Mucosa of stomach (tissue), 1 donor: ENCODE measurements at regions not wholly inside any gene's neighbourhood (a gene's known extent, or its start where the extent isn't known, plus 50 kb on each side); places are given as distances from the start of the nearest gene placed in this dataset.
"Not testable (repeated sequence)": the region's sequence is repeated elsewhere in the genome, so short reads cannot be mapped to it uniquely, and the experiment has no call there.

ENCODE experiments used
- H3K27me3 ChIP-seq: one replicate; pipeline ENCODE4 v1.7.0; 2013; ENCODE audit warnings: mild to moderate bottlenecking, low read length; ENCODE audit not compliant: control insufficient read depth, insufficient read depth
- H3K36me3 ChIP-seq: one replicate; pipeline ENCODE4 v1.7.0; 2013; ENCODE audit warnings: low read length; ENCODE audit not compliant: control insufficient read depth, insufficient read depth
- H3K4me1 ChIP-seq: one replicate; pipeline ENCODE4 v1.7.0; 2013; ENCODE audit warnings: mild to moderate bottlenecking, low read length; ENCODE audit not compliant: control insufficient read depth, insufficient read depth
- H3K4me3 ChIP-seq: one replicate; pipeline ENCODE4 v1.7.0; 2013; ENCODE audit warnings: low read length
- H3K9ac ChIP-seq: one replicate; pipeline ENCODE4 v1.7.0; 2013; ENCODE audit warnings: mild to moderate bottlenecking, low read length, moderate library complexity
- H3K9me3 ChIP-seq: one replicate; pipeline ENCODE4 v1.7.0; 2013; ENCODE audit warnings: mild to moderate bottlenecking, low read length, moderate library complexity; ENCODE audit not compliant: control insufficient read depth
- donor health status: Pancreatic carcinoma.

DNA sequence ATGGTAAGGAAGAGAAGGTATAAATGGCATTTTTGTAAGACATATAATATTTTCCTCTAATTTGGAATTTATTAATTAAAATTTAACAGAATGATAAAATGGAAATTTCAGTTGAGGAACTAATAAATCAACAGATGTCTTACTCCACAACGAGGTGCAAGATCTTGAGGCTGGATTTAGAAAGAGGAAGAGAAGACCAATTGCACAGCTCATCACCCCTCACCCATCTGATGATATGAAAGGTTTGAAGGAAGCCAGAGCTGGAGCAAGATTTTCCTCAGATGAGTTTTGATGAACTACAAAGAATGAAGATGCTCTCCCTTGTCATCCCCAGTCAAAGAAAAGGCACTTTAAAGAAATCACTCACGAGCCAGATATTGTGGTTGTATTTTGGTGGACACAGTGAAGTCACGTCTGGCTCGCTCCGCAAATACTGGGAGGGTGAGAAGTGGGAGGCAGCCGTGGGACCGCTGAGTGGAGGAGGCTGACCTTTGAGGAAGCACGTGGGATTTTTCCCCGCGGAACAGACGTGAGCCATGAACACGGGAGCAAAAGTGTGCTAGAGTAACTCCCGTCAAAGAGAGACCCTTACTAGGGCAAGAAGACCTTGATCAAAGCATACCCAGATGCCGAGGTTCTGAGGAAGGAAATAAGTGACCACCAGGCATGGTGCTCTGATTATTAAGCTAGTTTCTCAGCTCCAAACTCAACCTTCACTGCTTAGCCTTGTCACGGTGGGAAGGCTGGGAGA is 511.4 kb downstream of the RNF144A start:
- H3K27me3 ChIP-seq = peaks cover 13% of the 10 kb centered on the region
- no peaks in the 10 kb centered on the region for H3K4me1 ChIP-seq
- H3K9ac ChIP-seq = no peak overlapping the region
- no peaks in the 10 kb centered on the region for H3K9me3 ChIP-seq
- no peaks in the 10 kb centered on the region for H3K36me3 ChIP-seq
- no peak overlapping the region for H3K4me3 ChIP-seq

DNA sequence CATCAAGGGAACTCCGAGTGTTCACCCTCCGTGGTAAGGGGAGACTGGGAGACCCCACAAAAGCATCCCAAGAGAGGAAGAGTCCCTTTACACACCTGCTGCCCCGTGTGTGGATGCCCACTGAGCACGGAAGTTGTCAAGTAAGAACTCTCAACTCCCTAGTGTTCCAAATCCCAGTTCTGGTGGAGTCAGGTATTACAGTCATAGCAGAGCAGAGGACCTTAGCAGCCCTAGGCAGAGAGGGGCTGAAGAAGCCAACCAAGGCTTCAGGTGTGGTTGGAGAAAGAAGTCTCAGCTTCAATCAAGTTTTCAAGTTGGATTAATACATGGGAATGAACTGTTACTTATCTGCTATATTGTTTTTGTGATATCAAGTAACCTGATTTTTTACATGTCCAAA is 512.5 kb downstream of the RNF144A start:
- no peak overlapping the region for H3K4me3 ChIP-seq
- no peaks in the 10 kb centered on the region for H3K4me1 ChIP-seq
- no peak overlapping the region for H3K9ac ChIP-seq
- no peaks in the 10 kb centered on the region for H3K9me3 ChIP-seq
- H3K27me3 ChIP-seq = peaks cover 13% of the 10 kb centered on the region
- H3K36me3 ChIP-seq = no peaks in the 10 kb centered on the region

DNA sequence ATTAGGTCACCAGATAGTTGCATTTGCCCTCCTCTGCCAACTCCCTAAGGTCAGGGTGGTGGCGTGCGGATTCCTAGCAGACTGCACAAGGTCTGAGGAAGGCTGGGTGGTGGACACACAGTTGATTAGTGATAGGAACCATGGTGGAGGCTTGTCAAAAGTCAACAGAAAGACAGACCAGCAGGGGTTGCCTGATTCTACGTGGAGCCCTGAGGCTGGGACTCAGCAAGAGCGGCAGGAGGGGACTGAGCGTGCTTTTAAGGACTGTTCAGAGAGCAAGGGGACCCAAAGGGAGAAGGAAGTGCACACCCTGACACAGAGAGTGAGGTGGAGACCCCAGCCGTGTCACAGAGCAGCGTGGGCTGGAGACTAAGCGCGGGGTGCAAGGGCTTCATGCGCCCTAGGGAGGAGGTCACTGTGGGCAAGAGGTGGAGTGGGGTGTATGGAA is 513.2 kb downstream of the RNF144A start:
- Histone ChIP-seq H3K27me3 (peaks cover 13% of the 10 kb centered on the region), H3K9me3 (no peaks in the 10 kb centered on the region), H3K4me3 (no peak overlapping the region), H3K36me3 (no peaks in the 10 kb centered on the region), H3K4me1 (no peaks in the 10 kb centered on the region), H3K9ac (no peak overlapping the region)

DNA sequence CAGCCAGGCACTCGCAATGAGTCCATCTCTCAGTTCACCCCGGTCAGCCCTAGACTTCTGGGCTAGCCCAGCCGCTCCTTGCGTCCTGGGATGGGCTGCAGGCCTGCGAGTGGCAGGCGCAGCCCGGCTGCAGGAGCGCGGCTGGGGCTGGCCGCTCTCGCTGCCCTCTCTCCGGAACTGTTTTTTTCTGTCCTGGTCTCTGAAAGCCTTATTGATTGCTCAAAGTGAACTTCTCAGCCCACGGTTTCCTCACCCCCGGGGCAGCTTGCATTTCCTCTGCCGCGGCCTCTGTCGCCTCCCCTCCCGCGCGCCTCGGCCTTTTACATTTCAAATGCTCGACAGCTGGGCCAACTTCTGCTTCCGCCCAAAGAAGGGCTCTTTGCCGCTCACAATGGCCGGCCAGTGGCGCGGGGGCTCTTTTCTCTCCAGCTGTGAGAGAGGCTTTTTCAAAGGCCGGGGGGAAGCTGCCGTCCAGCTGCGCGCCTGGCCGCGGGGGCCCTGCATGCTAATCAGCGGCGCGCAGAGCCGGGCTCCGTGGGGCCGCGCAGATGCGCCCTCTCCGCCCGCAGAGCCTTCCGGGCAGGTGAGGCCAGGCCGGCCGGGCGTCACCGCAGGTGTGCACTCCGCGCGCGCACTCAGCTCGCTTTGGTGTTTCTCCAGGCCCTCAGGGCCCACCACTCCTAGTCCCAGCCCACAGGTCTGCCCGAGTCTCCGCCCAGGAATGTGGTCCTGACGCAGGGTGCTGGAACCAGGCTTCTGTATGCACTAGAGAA is 513.8 kb downstream of the RNF144A start:
- Histone ChIP-seq H3K27me3 (peaks cover 13% of the 10 kb centered on the region), H3K4me1 (no peaks in the 10 kb centered on the region), H3K36me3 (no peaks in the 10 kb centered on the region), H3K9me3 (no peaks in the 10 kb centered on the region), H3K4me3 (no peak overlapping the region), H3K9ac (peak overlapping the region; percentile 11)

DNA sequence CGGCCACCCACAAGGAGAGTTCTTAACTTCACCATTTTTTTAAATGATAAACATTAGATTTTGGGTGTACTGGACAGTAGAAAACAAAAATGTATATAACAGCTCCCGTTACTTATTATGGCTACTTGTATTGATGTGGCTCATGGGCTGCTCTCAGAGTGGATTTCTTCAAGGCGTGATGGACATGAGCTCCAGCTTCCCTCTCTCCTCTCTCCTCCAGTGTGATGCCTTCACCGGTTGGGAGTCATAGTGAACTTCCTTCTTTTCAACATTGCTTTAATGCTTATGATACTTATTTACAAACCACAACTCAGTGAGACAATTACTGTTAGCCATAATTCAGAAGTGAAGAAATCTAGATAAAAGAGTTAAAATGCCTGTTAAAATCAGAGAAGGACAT is 515.2 kb downstream of the RNF144A start:
- no peaks in the 10 kb centered on the region for H3K36me3 ChIP-seq

DNA sequence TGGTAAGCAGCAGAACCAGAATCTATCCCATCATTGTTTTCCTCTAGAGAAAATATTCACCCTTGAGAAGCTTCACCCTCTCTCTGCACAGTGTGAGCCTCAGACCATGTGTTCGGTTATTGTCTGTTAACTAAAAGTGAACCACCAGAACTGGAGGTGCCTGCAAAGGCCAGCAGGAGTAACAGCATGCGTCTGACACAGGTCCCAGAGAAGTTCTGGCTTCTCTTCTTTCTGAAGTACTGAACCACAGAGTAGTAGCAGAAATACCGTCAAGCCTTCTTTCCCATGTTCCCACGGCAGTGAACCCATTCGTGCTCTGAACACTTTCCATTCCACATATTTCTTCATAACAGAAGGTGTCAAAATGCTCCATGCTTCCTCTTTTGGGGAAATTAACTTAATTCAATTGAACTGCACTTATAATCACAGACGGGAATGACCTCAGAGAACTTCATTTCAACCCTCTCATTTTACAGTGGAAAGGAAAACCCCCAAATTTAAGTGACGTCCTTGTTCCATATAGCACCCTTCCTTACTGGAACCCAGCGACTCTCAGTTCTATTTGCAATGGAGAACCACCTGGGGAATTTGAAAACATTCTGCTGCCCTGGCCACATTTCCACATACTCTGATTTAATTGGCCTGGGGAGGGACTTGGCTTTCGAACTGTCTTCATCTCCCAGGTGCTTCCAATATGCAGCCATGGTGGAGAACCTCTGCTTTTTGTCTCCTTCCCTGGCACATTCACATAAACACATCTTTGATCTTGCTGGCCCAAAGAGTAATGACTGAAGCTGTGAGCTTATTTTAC is 519.1 kb downstream of the RNF144A start:
- no peaks in the 10 kb centered on the region for H3K9me3 ChIP-seq
- H3K36me3 ChIP-seq = no peaks in the 10 kb centered on the region
- no peaks in the 10 kb centered on the region for H3K27me3 ChIP-seq
- H3K4me3 ChIP-seq = no peak overlapping the region
- H3K4me1 ChIP-seq = no peaks in the 10 kb centered on the region
- H3K9ac ChIP-seq = no peak overlapping the region

More for the DNA sequence above, 515.2 kb downstream of the RNF144A start:
- no peak overlapping the region for H3K4me3 ChIP-seq
- no peak overlapping the region for H3K9ac ChIP-seq
- H3K4me1 ChIP-seq = no peaks in the 10 kb centered on the region
- peaks cover 13% of the 10 kb centered on the region for H3K27me3 ChIP-seq
- H3K9me3 ChIP-seq = no peaks in the 10 kb centered on the region

DNA sequence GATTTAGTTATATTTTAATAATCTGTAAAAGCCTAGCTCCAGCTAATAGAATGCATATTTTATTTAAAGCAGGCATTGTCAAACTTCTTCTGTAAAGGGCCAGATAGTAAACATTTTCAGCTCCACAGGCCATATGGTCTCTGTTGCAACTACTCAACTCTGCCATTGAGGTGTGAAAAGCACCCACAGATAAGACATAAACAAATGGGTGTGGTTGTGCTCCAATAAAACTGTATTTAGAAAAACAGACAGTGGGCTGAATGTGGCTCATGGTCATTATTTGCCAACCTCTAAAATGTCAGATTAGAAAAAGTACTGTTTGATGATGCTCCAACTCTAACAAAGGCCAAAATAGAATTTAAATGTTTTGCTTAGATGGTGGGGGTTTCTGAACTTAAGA is 519.9 kb downstream of the RNF144A start:
- Histone ChIP-seq H3K9ac (no peak overlapping the region), H3K9me3 (no peaks in the 10 kb centered on the region), H3K4me3 (no peak overlapping the region), H3K4me1 (no peaks in the 10 kb centered on the region), H3K36me3 (no peaks in the 10 kb centered on the region), H3K27me3 (no peaks in the 10 kb centered on the region)

DNA sequence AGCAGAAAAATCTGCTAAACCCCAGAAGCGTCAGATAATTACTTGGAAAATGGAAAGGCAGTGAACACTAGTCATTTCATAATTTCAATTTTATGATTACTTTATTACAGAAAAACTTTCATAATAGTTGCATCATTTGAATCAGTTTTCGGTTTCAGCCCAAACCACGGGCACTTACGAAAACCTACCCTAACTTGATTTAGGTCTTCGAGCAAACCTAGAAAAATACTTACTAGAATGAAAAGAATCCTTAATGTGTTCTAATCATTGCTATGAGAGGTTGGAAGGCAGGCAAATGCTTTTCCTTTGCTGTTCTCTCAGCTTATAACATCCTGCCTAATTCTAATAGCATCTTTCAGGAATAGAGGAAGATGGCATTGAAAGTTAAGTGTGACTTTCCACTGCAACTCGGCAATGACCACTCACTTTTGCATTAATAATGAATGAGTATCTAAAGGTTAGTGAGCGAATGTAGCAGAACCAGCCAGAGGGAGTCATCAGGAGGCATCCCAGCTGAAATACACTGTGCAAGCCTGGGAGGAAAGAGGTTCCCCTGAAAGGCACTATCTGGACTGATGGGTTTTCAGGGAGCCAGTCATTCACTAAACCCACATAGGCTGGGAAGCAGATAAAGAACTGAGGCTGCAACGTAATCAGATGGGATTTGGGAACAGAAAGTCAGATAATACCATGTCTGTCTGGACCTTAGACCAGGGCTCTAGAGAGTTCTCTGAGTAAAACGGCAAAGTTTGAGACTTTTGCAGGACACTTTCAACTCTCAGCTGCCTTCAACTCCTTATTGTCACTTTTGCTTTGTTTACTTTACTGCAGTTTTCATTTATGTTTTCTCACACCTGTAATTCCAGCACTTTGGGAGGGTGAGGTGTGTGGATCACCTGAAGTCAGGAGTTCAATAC is 520.8 kb downstream of the RNF144A start:
- H3K9me3 ChIP-seq = no peaks in the 10 kb centered on the region
- no peaks in the 10 kb centered on the region for H3K36me3 ChIP-seq
- H3K27me3 ChIP-seq = no peaks in the 10 kb centered on the region
- H3K4me1 ChIP-seq = no peaks in the 10 kb centered on the region
- H3K4me3 ChIP-seq = no peak overlapping the region
- H3K9ac ChIP-seq = no peak overlapping the region

DNA sequence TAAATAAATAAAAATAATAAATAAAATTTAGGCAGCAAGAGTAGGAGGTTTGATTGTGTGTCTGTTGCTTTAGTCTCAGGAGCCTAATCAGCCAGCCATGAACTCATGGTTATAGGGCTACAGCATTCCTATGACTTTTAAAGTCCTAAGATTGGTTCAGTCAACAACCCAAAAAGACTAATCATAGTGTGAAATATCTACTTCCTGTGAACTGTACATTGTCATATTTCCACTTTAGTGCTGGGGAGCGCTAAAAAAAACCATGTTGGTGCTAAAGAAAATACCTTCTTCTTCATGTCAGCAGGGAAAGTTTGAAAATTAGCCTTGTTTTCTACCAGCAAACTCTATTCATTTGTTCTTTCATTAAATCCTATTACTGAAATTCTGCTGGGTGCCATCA is 521.6 kb downstream of the RNF144A start:
- H3K9ac ChIP-seq = no peak overlapping the region

DNA sequence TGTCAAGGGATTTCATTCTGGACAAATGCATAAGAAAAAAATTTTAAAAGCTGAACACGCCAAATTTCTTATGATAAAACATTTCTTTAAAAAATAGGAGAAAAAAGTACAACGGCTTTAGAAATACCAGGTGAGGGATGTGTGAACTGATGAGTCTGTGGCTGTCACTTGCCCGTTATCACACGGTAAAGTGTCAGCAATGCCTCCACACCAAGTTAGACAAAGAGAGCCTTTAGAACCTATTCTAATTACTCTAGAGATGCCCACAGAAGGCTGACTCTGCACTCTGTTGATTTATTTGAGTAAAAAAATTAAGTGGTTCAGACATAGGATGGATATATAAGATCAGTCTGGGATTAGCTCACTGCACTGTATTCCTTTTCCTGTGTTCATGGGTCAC is 523.8 kb downstream of the RNF144A start:
- H3K27me3 ChIP-seq = no peaks in the 10 kb centered on the region
- no peaks in the 10 kb centered on the region for H3K36me3 ChIP-seq
- no peaks in the 10 kb centered on the region for H3K4me1 ChIP-seq
- no peaks in the 10 kb centered on the region for H3K9me3 ChIP-seq
- H3K9ac ChIP-seq = no peak overlapping the region
- H3K4me3 ChIP-seq = no peak overlapping the region

More for the DNA sequence above, 521.6 kb downstream of the RNF144A start:
- Histone ChIP-seq H3K27me3 (no peaks in the 10 kb centered on the region), H3K9me3 (no peaks in the 10 kb centered on the region), H3K4me1 (no peaks in the 10 kb centered on the region), H3K4me3 (no peak overlapping the region), H3K36me3 (no peaks in the 10 kb centered on the region)

DNA sequence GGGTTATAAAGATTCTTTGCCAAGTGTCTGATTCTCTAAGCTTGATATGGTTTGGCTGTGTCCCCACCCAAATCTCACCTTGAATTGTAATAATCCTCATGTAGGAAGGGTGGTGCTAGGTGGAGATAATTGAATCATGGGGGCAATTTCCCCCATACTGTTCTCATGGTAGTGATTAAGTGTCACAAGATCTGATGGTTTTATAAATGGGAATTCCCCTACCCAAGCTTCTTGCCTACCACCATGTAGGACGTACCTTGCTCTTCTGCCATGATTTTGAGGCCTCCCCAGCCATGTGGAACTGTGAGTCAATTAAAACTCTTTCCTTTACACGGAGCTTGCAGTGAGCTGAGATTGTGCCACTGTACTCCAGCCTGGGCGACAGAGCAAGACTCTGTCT is 524.6 kb downstream of the RNF144A start:
- not testable (repeated sequence) for H3K36me3 ChIP-seq, H3K4me1 ChIP-seq, H3K9me3 ChIP-seq, H3K4me3 ChIP-seq, H3K9ac ChIP-seq, H3K27me3 ChIP-seq
